Keratinocyte (primary cell): ENCODE measurements at regions not wholly inside any gene's neighbourhood (a gene's known extent, or its start where the extent isn't known, plus 50 kb on each side); places are given as distances from the start of the nearest gene placed in this dataset.

Source experiments
- DNase-seq: peaks from one replicate; pipeline ENCODE4 v3.0.0-alpha.2; 2011; ENCODE audit warnings: low read depth, missing footprints, low spot score
- FAIRE-seq: peaks from 2 replicates; lab custom pipeline; 2011; peaks lifted over from hg19 to GRCh38; lab: Jason Lieb, UNC
- H2AFZ ChIP-seq: 2 replicates; pipeline ENCODE4 v1.6.0; 2012; ENCODE audit warnings: low read length, control low read depth, inconsistent platforms; ENCODE audit not compliant: control insufficient read depth
- H3K27ac ChIP-seq: 2 replicates; pipeline ENCODE4 v1.5.1; 2011; ENCODE audit warnings: low read length; ENCODE audit not compliant: control insufficient read depth, insufficient read depth
- H3K27me3 ChIP-seq: 3 replicates; pipeline ENCODE4 v1.6.0; 2011; ENCODE audit warnings: low read length; ENCODE audit not compliant: control insufficient read depth, insufficient read depth; ENCODE audit errors: extremely low read depth
- H3K36me3 ChIP-seq, 2 experiments: 2 replicates in 1 of 2; 3 replicates in 1 of 2; pipeline ENCODE4 v1.5.1; 2011; ENCODE audit warnings: low read length in 2 of 2, mild to moderate bottlenecking in 1 of 2; ENCODE audit not compliant: control insufficient read depth in 2 of 2, insufficient read depth in 2 of 2; ENCODE audit errors: extremely low read depth in 1 of 2
- H3K4me1 ChIP-seq: 3 replicates; pipeline ENCODE4 v1.5.1; 2011; ENCODE audit warnings: low read length; ENCODE audit not compliant: control insufficient read depth, insufficient read depth; ENCODE audit errors: extremely low read depth
- H3K4me2 ChIP-seq: 3 replicates; pipeline ENCODE4 v1.6.0; 2011; ENCODE audit warnings: low read depth, low read length; ENCODE audit not compliant: control insufficient read depth, insufficient read depth; ENCODE audit errors: extremely low read depth
- H3K4me3 ChIP-seq, 3 experiments: fragments of 200-600 bp in 1 of 3; sonication (generic) in 1 of 3; 2 replicates in 2 of 3; 3 replicates in 1 of 3; pipeline ENCODE4 v1.5.1; 2011 to 2016; ENCODE audit warnings: low read length in 3 of 3, mild to moderate bottlenecking in 3 of 3, control low read depth in 2 of 3, inconsistent platforms in 1 of 3, low read depth in 1 of 3, mixed read lengths in 1 of 3, mixed run types in 1 of 3, moderate library complexity in 1 of 3; ENCODE audit not compliant: control insufficient read depth in 2 of 3, insufficient read depth in 2 of 3; ENCODE audit errors: extremely low read depth in 1 of 3
- H3K79me2 ChIP-seq: 2 replicates; pipeline ENCODE4 v1.6.0; 2012; ENCODE audit warnings: low read length; ENCODE audit not compliant: control insufficient read depth, insufficient read depth
- H3K9ac ChIP-seq: 3 replicates; pipeline ENCODE4 v1.6.0; 2011; ENCODE audit warnings: low read length; ENCODE audit not compliant: control insufficient read depth, insufficient read depth; ENCODE audit errors: extremely low read depth
- H3K9me1 ChIP-seq: 3 replicates; pipeline ENCODE4 v1.6.0; 2011; ENCODE audit warnings: low read length; ENCODE audit not compliant: control insufficient read depth, insufficient read depth; ENCODE audit errors: extremely low read depth
- H3K9me3 ChIP-seq: 2 replicates; pipeline ENCODE4 v1.5.1; 2012; ENCODE audit warnings: low read depth, low read length; ENCODE audit not compliant: control insufficient read depth
- H4K20me1 ChIP-seq: 3 replicates; pipeline ENCODE4 v1.6.0; 2011; ENCODE audit warnings: low read length; ENCODE audit not compliant: control insufficient read depth, insufficient read depth; ENCODE audit errors: extremely low read depth
- EZH2 ChIP-seq: IDR thresholded peaks from one replicate; pipeline ENCODE4 v1.6.1; 2012; ENCODE audit warnings: inconsistent platforms, mild to moderate bottlenecking, low read length, moderate library complexity
- dilution Hi-C: fragments of 300-500 bp; cut with MboI; formaldehyde crosslinking; loops from one replicate; pipeline ENCODE4 v1.7.0; 2020; ENCODE audit warnings: low sequenced_read_pairs; ENCODE audit not compliant: extremely low pct_ligation_motif_present
- TF ChIP-seq, protein P1 (sequence below), 3 experiments: IDR thresholded peaks in 1 of 3; conservative IDR thresholded peaks in 1 of 3; optimal IDR thresholded peaks in 1 of 3; 2 replicates in 2 of 3; 3 replicates in 1 of 3; pipeline versions ENCODE3 to v1.5.1; 2011; ENCODE audit warnings: low read length in 3 of 3, mild to moderate bottlenecking in 3 of 3, moderate library complexity in 2 of 3, control low read depth in 1 of 3, inconsistent platforms in 1 of 3; ENCODE audit not compliant: insufficient read depth in 2 of 3; ENCODE audit errors: extremely low read depth in 1 of 3

DNA sequence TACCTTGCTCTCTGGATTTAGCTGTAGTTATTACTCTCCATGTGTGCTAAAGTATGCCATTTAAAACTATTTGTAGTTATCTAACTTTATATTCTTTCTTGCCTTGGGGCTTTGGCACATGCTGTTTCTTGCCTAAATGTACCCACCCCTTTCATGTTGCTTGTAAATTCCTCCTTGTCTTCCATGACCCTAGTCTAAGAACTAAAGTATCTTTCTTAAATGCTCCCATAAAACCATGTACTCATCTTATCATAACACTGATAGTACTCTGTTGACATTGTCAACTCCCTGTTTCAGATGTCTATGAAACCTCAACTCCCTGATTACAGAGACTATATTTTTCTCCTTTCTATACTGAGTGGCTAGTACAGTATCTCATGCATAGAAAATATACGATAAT lies 564.9 kb upstream of the IRAK1BP1 start:
- no peaks in the 10 kb centered on the region for H3K4me1 ChIP-seq
- no peaks in the 10 kb centered on the region for H3K79me2 ChIP-seq
- no peak overlapping the region for H3K4me3 ChIP-seq
- H3K27me3 ChIP-seq = no peaks in the 10 kb centered on the region
- no peak overlapping the region for H3K9ac ChIP-seq
- H3K36me3 ChIP-seq = no peaks in the 10 kb centered on the region
- H3K9me3 ChIP-seq = no peaks in the 10 kb centered on the region
- H4K20me1 ChIP-seq = no peaks in the 10 kb centered on the region
- no peak for DNase-seq
- H3K4me2 ChIP-seq = no peak overlapping the region
- dilution Hi-C loops = no loop called here
- H3K27ac ChIP-seq = no peak overlapping the region
- no peak overlapping the region for H2AFZ ChIP-seq
- FAIRE-seq = no peak
- no peak for TF ChIP-seq EZH2
- TF ChIP-seq, protein P1, sequence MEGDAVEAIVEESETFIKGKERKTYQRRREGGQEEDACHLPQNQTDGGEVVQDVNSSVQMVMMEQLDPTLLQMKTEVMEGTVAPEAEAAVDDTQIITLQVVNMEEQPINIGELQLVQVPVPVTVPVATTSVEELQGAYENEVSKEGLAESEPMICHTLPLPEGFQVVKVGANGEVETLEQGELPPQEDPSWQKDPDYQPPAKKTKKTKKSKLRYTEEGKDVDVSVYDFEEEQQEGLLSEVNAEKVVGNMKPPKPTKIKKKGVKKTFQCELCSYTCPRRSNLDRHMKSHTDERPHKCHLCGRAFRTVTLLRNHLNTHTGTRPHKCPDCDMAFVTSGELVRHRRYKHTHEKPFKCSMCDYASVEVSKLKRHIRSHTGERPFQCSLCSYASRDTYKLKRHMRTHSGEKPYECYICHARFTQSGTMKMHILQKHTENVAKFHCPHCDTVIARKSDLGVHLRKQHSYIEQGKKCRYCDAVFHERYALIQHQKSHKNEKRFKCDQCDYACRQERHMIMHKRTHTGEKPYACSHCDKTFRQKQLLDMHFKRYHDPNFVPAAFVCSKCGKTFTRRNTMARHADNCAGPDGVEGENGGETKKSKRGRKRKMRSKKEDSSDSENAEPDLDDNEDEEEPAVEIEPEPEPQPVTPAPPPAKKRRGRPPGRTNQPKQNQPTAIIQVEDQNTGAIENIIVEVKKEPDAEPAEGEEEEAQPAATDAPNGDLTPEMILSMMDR (optimal IDR thresholded peaks at IDR 0.05 in 1 of 3, IDR thresholded peaks at IDR 0.05 in 1 of 3, conservative IDR thresholded peaks at IDR 0.05 in 1 of 3; ENCODE audit: extremely low read depth in 1 of 3, insufficient read depth in 2 of 3, low read length in 3 of 3) = no peak
- no peaks in the 10 kb centered on the region for H3K9me1 ChIP-seq

DNA sequence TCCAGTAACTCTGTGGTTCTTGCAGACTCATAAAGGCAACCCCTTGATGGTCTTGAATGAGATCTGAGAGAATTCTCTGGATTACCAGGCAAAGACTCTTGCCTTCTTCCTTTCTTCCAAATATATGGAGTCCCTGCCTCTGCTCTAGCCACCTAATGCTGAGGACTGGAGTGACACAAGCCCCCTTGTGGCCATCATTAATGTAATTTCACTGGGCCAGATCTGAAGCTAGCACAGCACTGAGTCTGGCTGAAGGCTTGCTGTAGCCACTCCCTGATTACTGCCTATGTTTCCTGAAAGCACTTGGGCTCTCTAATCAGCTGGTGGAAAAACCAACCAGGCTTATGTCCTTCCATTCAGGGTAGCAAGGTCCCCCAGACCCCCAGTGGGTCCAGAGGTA lies 559.3 kb upstream of the IRAK1BP1 start:
- Histone ChIP-seq H3K79me2 (no peaks in the 10 kb centered on the region), H4K20me1 (no peaks in the 10 kb centered on the region), H3K9me3 (no peaks in the 10 kb centered on the region), H3K4me1 (no peaks in the 10 kb centered on the region), H3K9ac (no peak overlapping the region), H3K27ac (no peak overlapping the region), H3K4me2 (no peak overlapping the region), H2AFZ (no peak overlapping the region), H3K36me3 (no peaks in the 10 kb centered on the region), H3K4me3 (no peak overlapping the region), H3K9me1 (no peaks in the 10 kb centered on the region), H3K27me3 (no peaks in the 10 kb centered on the region)
- TF ChIP-seq EZH2 = no peak
- TF ChIP-seq, protein P1 (optimal IDR thresholded peaks at IDR 0.05 in 1 of 3, IDR thresholded peaks at IDR 0.05 in 1 of 3, conservative IDR thresholded peaks at IDR 0.05 in 1 of 3; ENCODE audit: extremely low read depth in 1 of 3, insufficient read depth in 2 of 3, low read length in 3 of 3) = peak; percentile 27 to 59 (median 28)
- dilution Hi-C loops = no loop called here
- DNase-seq (no peak), FAIRE-seq (no peak)
